DMS53 (cell line): ENCODE measurements at regions not wholly inside any gene's neighbourhood (a gene's known extent, or its start where the extent isn't known, plus 50 kb on each side); places are given as distances from the start of the nearest gene placed in this dataset.
"Not testable (repeated sequence)": the region's sequence is repeated elsewhere in the genome, so short reads cannot be mapped to it uniquely, and the experiment has no call there.

ENCODE experiments used
- DNase-seq: peaks from one replicate; lab custom pipeline; 2025; lab: John Stamatoyannopoulos, UW

- DNase-seq = no peak
Observed at GRCh38 chr3:145422556-145422955, 738.4 kb downstream of the PLOD2 start.

GRCh38 chr3:145427355-145427754 lies 733.6 kb downstream of the PLOD2 start:
- DNase-seq = no peak

DNA sequence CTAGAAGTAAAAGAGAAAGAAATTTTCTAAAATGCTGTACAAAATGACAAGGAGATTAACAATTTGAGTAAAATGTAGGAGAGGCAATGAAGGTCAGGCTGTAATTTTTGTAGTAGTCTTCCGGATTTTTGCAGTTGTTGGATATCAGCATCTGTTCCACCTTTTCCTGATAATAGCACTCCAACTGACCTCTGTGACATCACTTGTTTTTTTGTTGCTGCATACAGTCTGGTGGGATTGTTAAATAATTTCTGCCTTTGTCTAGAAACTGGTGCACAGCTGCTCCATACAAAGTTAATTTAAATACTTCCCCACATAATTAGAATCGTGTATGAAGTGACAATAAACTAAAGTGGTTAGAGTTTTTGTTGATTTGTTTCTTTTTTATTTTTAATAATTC lies 731.4 kb downstream of the PLOD2 start:
- DNase-seq = no peak

DNA sequence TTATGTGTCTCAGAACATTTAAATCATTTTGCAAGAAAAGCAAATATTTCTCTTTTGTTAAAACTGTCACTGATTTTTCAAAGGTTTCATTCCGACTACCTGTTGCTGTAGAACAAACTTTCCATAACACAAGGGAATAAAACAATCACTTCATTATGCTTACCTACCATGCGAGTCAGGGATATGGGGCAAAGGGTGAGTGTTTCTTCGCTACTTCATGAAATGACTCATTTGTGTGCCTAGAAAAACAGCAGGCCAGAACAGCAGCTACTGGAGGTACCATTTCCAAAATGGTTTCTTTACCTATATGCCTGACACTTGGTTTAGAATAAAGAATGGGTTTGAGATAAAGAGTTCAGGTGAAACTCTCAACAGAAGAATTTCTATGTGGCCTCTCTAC lies 712.5 kb downstream of the PLOD2 start:
- DNase-seq = peak; percentile 35

- no peak for DNase-seq
Observed at GRCh38 chr3:145450018-145450682, 710.8 kb downstream of the PLOD2 start.

- no peak for DNase-seq
Observed at GRCh38 chr3:145457825-145458552, 703.0 kb downstream of the PLOD2 start.

- not testable (repeated sequence) for DNase-seq
Observed at GRCh38 chr3:145459681-145460080, 701.3 kb downstream of the PLOD2 start.

DNA sequence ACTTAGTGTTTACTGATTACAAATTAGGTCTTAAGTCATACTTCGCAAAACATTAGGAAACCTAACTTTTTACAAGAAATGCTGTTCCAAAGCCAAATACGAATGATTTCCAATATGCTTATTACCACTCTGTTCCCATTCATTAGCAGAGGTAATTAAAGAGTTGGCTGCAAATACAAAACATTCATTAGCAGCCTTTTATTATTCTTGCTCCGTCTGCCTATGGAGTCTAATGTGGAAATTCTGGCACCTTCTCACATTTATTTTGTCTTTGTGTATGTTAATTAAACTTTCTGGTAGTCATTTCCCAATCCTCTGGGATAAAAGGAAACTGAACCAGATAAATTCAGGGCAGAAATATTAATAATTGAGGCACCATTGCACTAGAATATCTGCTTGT lies 689.0 kb downstream of the PLOD2 start:
- no peak for DNase-seq

DNA sequence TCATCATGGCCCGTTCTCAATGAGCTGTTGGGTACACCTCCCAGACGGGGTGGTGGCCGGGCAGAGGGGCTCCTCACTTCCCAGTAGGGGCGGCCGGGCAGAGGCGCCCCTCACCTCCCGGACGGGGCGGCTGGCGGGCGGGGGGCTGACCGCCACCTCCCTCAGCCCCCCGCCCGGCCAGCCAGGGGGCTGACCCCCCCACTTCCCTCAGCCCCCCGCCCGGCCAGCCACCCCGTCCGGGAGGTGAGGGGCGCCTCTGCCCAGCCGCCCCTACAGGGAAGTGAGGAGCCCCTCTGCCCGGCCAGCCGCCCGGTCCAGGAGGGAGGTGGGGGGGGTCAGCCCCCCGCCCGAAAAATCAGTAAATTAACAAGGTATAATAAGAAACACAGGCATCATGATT lies 678.2 kb downstream of the PLOD2 start:
- DNase-seq = not testable (repeated sequence)

DNA sequence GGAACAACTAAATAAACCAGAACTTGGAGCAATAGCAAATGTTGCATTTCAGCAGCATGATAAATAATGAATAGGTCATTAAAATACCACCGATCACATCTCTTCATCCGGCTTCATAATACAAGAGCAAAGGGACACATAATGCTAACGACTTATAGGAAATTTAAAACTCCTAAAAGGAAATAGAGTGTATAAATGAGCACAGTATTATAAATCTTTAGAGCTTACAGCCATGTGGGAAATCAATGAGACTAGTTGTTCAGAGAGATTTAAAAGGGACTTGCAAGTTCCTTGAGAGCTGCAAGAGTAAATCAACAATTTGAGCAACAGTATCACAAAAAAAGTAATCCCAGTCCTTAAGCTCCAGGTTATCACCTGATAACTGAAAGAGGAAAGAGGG lies 677.0 kb downstream of the PLOD2 start:
- DNase-seq = no peak

- no peak for DNase-seq
Observed at GRCh38 chr3:145489011-145489410, 672.0 kb downstream of the PLOD2 start.

- DNase-seq = no peak
Observed at GRCh38 chr3:145490088-145491048, 670.6 kb downstream of the PLOD2 start.

- DNase-seq = no peak
Observed at GRCh38 chr3:145492456-145492855, 668.5 kb downstream of the PLOD2 start.

DNA sequence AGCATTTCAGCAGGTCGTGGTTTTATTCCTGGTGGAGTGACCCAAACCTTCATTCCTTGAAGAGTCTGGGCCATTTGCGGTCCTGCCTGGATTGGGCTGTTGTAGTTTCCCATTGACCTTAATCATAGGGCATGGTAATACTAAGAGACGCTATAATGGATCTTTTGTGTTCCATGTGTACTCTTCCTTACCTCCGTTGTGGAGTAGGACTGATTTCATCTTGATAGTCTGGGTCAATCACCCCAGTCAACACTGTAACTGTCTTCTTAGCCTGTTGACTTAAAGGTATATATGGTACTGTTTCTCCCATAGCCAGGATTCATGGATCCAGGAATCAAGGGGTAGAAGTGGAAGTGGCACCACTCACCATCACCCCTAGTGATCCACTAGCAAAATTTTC lies 643.6 kb downstream of the PLOD2 start:
- DNase-seq = not testable (repeated sequence)

DNA sequence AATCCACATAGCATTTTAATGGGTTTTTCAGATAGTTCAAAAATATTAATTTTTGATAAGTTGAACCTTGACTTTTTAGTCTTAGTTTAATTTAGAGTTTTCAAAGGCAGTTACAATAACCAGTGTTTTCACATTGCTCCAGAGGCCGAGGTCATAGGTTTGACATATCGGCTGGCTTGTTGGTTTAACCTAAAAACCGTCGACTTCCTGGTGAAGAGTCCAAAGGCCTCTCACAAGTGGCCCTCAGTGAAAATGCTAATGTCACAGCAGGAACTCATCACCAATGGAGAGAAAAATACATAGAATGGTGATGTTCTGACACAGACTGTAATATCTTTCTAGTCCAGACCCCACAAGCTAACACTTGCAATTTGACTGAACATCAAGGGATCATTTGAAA lies 642.3 kb downstream of the PLOD2 start:
- peak; percentile 93 for DNase-seq

GRCh38 chr3:145519398-145520047 lies 641.5 kb downstream of the PLOD2 start:
- peak; percentile 22 for DNase-seq

DNA sequence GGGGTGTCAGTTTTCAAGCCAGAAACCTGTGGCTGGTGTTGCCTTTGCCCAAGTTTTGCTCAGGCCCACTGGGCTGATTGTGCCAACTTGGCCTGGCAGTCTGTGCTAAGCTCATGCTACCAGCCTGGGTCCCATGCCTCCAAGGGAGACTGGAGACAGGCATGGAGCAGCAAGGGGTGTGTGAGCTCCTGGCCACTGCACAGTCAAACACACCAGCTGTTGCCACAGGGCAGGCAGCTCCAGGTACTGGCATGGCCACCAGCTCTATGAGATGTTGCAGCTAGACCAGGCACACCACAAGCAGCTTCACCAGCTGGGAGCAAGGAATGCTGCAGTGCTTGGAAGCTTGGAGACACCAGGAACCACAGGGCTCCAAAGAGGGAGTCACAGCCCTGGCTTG lies 638.8 kb downstream of the PLOD2 start:
- no peak for DNase-seq

DNA sequence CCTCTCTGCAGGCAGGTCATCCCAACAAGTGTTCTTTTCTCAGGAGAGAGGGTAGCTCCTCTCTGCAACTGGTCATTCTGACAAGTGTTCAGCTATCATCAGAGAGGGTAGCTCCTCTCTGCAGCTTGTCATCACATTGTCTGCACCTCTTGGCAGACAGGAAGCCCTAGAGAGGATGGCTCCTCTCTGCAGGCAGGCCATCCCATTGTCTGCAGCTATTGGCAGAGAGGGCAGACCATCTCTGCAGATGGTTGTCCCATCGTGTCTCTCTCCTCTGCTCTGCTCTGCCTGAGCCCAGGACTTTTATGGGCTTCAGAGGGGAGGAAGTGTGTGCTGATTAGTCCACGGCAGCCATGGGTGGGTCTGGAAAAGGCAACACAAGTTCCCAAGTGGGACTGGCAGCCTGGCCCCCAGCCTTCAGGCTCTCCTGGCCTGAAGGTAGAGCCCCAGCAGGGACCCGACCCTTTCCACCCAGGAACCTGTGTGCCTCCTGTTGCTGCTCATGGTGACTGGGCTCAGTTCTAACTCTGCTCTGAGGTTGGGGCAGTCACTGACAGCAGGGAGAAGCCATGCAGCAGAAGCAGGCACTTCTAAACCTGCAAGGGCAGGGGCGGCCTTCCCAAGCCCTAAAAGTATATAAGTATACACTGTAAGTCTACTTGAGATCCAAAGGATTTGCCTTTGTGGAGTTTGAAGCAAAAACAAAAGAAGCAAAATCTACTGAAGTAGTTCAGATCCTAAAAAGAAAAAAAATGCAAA lies 637.9 kb downstream of the PLOD2 start:
- no peak for DNase-seq

GRCh38 chr3:145531548-145531947 lies 629.4 kb downstream of the PLOD2 start:
- DNase-seq = no peak

DNA sequence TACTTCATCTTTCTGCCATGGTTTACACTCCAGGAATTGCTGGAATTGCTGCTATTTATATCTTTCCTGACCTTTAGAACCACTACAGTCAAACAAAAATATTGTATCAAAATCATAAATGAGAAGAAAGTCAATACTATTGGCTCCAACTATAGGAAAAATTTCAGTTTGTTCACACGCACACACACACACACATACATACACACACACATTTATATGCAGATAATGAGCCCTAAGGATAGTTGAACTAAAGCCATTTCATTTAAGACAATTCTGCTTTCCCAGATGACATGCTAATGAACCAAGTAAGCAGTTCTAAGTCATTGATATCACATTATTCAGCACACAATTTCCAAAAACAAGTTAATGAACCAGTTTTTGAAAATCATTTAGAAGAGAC lies 627.3 kb downstream of the PLOD2 start:
- no peak for DNase-seq

- no peak for DNase-seq
Observed at GRCh38 chr3:145536461-145536860, 624.5 kb downstream of the PLOD2 start.
